ENCODE measurements at regions not wholly inside any gene's neighbourhood (a gene's known extent, or its start where the extent isn't known, plus 50 kb on each side); places are given as distances from the start of the nearest gene placed in this dataset.

DNA sequence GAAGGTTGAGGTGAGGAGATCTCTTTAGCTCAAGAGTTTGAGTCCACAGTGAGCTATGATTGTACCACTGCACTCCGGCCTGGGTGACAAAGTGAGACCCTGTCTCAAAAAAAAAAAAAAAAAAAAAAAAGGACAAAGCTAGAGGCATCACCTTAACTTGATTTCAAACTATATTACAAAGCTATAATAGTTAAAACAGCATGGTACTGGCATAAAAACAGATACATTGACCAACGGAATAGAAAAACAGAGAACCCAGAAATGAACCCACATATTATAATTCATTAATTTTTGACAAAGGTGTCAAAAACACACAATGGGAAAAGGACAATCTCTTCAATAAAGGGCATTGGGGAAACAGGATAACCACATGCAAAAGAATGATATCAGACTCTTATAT, 50.8 kb upstream of the MBOAT1 start:
- DNase-seq (ENCODE audit: low read depth), result no peak
- no peak overlapping the region for H3K4me3 ChIP-seq (ENCODE audit: low read depth, low read length)
- TF ChIP-seq, protein P1, sequence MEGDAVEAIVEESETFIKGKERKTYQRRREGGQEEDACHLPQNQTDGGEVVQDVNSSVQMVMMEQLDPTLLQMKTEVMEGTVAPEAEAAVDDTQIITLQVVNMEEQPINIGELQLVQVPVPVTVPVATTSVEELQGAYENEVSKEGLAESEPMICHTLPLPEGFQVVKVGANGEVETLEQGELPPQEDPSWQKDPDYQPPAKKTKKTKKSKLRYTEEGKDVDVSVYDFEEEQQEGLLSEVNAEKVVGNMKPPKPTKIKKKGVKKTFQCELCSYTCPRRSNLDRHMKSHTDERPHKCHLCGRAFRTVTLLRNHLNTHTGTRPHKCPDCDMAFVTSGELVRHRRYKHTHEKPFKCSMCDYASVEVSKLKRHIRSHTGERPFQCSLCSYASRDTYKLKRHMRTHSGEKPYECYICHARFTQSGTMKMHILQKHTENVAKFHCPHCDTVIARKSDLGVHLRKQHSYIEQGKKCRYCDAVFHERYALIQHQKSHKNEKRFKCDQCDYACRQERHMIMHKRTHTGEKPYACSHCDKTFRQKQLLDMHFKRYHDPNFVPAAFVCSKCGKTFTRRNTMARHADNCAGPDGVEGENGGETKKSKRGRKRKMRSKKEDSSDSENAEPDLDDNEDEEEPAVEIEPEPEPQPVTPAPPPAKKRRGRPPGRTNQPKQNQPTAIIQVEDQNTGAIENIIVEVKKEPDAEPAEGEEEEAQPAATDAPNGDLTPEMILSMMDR (IDR thresholded peaks at IDR 0.05; ENCODE audit: low read depth, low read length), result no peak
- TF ChIP-seq POLR2A (IDR thresholded peaks at IDR 0.05; ENCODE audit: extremely low read depth, insufficient read length), result no peak
- TF ChIP-seq MYC (IDR thresholded peaks at IDR 0.05; ENCODE audit: low read depth, low read length), result no peak
- TF ChIP-seq, protein P2, sequence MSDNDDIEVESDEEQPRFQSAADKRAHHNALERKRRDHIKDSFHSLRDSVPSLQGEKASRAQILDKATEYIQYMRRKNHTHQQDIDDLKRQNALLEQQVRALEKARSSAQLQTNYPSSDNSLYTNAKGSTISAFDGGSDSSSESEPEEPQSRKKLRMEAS (IDR thresholded peaks at IDR 0.05; ENCODE audit: low read depth, low read length), result no peak

DNA sequence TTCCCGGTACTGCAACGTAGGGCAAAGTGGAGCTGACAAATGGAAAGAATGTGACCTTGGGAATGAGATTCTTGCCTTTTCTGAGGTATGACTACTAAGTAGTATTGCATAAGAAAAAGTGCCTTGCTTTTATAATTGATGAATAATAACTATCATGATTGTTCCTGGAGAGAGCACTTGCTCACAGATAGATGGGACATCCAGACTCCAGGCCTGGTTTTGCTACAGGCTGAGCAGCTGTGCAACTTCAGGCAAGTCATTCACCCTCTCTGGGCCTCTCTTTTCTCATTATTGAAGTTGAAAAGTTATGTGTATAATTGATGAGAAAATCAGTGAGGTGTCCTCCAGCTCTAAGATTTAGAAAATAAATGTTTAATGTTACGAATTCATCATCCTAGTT, 53.6 kb upstream of the MBOAT1 start:
- DNase-seq (ENCODE audit: low read depth), result no peak
- TF ChIP-seq, protein P2 (IDR thresholded peaks at IDR 0.05; ENCODE audit: low read depth, low read length), result no peak
- TF ChIP-seq MYC (IDR thresholded peaks at IDR 0.05; ENCODE audit: low read depth, low read length) (no peak), POLR2A (IDR thresholded peaks at IDR 0.05; ENCODE audit: extremely low read depth, insufficient read length) (no peak)
- TF ChIP-seq, protein P1 (IDR thresholded peaks at IDR 0.05; ENCODE audit: low read depth, low read length), result no peak
- H3K4me3 ChIP-seq (ENCODE audit: low read depth, low read length), result no peak overlapping the region

DNA sequence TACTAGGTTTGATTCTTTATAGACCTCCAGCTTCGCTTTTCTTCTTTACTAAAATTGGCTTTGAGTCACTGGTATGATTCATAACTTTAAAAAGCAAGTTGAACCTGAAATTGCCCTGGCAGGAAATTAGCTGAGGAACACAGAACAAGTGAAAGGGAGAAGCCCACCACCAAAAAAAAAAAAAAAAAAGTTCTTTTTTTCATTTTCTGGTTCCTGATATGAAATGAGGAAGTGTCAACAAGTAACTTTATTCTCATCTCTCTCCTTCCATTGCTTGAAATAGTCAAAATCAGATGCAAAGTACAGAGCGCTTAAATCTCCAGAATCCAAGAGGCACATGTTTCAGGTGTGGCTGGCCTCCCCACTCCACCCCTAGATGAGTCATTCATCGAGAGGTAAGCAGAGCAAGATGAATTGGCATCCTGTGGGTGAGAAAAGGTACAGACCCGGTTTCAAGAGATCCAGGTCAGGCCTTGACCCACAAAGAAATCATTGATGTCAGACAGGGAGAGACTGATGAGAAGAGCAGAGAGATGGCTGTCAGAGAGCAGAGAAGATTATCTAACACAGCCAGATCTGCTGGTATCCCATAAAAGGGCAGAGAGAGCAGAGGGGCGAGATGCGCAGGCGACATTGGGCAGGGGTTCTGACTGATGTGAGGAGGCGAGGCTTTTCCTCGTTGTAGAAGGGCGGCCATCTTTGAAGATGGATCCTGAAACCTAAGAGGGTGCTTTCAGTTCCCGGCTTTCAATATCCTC, 54.8 kb upstream of the MBOAT1 start:
- H3K4me3 ChIP-seq (ENCODE audit: low read depth, low read length), result no peak overlapping the region
- TF ChIP-seq, protein P1 (IDR thresholded peaks at IDR 0.05; ENCODE audit: low read depth, low read length), result no peak
- TF ChIP-seq MYC (IDR thresholded peaks at IDR 0.05; ENCODE audit: low read depth, low read length) (no peak), POLR2A (IDR thresholded peaks at IDR 0.05; ENCODE audit: extremely low read depth, insufficient read length) (no peak)
- TF ChIP-seq, protein P2 (IDR thresholded peaks at IDR 0.05; ENCODE audit: low read depth, low read length), result no peak
- DNase-seq (ENCODE audit: low read depth), result peak; percentile 38

DNA sequence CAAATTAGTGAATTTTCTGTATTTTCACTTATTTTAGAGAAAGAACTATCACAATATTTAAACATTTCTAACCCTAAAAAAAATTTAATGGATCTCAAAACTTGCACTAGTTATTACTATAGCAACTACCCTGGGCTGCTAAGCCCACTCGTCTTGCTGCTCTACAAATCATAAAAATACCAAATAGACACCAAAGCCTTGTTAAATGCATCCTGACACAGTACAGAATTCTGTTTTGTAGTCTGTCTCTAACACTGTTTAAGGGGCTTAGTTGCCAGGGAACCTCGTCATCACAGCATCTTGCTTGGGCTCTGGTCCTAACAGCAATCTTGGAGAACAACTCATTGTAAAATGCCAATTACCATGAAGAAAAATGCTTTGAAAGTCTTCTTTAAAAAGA, 56.9 kb upstream of the MBOAT1 start:
- TF ChIP-seq, protein P2 (IDR thresholded peaks at IDR 0.05; ENCODE audit: low read depth, low read length), result no peak
- TF ChIP-seq MYC (IDR thresholded peaks at IDR 0.05; ENCODE audit: low read depth, low read length) (no peak), POLR2A (IDR thresholded peaks at IDR 0.05; ENCODE audit: extremely low read depth, insufficient read length) (no peak)
- TF ChIP-seq, protein P1 (IDR thresholded peaks at IDR 0.05; ENCODE audit: low read depth, low read length), result no peak

DNA sequence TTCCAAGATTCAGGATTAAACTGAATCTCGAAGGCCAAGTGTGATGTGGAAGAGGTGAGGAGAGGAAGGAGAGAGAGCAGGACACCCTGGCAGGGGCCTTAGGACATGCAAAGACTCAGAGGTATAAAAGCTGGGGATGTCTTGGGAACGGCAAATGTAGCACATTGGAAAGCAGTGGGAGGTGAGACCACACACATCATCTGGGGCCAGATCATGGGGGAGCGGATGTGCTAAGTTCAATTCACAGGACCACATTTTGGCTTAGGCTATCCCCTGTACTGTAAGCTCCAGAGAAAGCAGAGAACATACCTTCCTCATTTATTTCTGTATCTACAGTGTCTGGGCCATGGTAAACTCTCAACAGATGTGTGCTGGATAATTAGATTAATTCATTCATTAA, 59.5 kb upstream of the MBOAT1 start:
- no peak for DNase-seq (ENCODE audit: low read depth)
- TF ChIP-seq POLR2A (IDR thresholded peaks at IDR 0.05; ENCODE audit: extremely low read depth, insufficient read length) (no peak), MYC (IDR thresholded peaks at IDR 0.05; ENCODE audit: low read depth, low read length) (no peak)
- TF ChIP-seq, protein P2 (IDR thresholded peaks at IDR 0.05; ENCODE audit: low read depth, low read length), result no peak
- TF ChIP-seq, protein P1 (IDR thresholded peaks at IDR 0.05; ENCODE audit: low read depth, low read length), result no peak
- no peak overlapping the region for H3K4me3 ChIP-seq (ENCODE audit: low read depth, low read length)

More for the DNA sequence above, 56.9 kb upstream of the MBOAT1 start:
- no peak overlapping the region for H3K4me3 ChIP-seq (ENCODE audit: low read depth, low read length)
- no peak for DNase-seq (ENCODE audit: low read depth)

Data from NB4 (cell line).